ENCODE measurements at regions not wholly inside any gene's neighbourhood (a gene's known extent, or its start where the extent isn't known, plus 50 kb on each side); places are given as distances from the start of the nearest gene placed in this dataset.
A peak's percentile ranks its signal among the peaks of the same experiment; 100 is the strongest.

DNA sequence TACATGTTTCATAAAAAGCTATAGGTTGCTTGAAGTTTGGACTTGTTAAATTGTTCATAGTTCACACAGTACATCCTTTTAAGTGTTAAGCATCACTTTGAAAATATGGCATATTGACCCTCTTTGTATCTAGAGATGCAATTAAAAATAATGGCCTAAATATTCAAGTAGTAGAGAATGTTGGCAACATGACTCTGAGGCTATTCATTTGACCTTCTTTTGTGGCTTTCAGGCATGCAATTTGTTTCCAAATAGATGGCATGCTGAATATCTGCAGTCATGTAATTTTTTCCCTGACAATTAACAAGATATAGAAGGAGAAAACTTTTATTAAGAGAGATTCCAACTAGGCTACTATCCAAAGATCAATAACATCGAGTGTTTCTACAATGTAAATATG, 230.5 kb upstream of the ZRANB2 start:
- Histone ChIP-seq H4K5ac (ENCODE audit: low read length) (no peak overlapping the region), H3K27ac (ENCODE audit: low read depth, low read length) (no peak overlapping the region), H3K79me1 (ENCODE audit: low read length) (no peaks in the 10 kb centered on the region), H3K56ac (ENCODE audit: low read length) (no peak overlapping the region), H3K4me1 (ENCODE audit: control insufficient read depth, low read depth, low read length) (no peaks in the 10 kb centered on the region), H2AK5ac (ENCODE audit: low read length) (no peak overlapping the region), H2BK15ac (replicated peaks; ENCODE audit: low read depth) (no peak overlapping the region), H2BK120ac (ENCODE audit: low read depth, low read length) (no peak overlapping the region), H4K8ac (ENCODE audit: low read depth, low read length) (no peak overlapping the region), H2BK5ac (ENCODE audit: low read length) (no peak overlapping the region), H3K9ac (ENCODE audit: low read length) (no peak overlapping the region), H3K4me2 (ENCODE audit: low read length) (no peak overlapping the region), H3K4me3 (ENCODE audit: low read length) (no peak overlapping the region), H3K18ac (ENCODE audit: low read length) (no peak overlapping the region), H3K4ac (ENCODE audit: low read depth, low read length) (no peak overlapping the region), H3K36me3 (ENCODE audit: control insufficient read depth, insufficient read depth, low read length) (no peaks in the 10 kb centered on the region), H3K23ac (ENCODE audit: low read length) (no peak overlapping the region), H3K27me3 (ENCODE audit: insufficient read depth, low read length, poor library complexity) (no peaks in the 10 kb centered on the region), H3K79me2 (ENCODE audit: control insufficient read depth, insufficient read depth, low read length) (no peaks in the 10 kb centered on the region)
- DNase-seq = no peak
- WGBS (ENCODE audit: extremely low coverage, insufficient coverage, low lambda C conversion rate) = no CpG with 5 or more reads among the region's 1 CpG

DNA sequence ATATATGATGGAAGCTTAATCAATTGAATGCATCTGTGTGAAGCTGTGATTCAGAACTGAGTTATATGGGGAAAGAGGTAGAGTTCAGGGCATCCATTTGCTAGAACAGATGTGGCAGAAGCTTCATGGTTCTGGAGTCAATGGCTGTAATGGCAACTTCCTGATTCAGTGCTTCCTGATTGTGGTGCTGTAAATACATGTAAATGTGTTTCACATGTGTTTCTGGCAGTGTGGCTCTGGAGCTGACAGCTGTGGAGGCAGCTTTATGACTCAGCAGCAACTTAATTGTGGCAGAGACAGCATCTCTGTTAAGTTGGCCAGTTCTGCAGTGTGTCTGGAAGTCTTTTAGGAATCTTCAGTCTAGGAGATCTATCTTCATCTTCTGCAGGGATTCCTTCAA, 226.6 kb upstream of the ZRANB2 start:
- peak; percentile 42 for DNase-seq

DNA sequence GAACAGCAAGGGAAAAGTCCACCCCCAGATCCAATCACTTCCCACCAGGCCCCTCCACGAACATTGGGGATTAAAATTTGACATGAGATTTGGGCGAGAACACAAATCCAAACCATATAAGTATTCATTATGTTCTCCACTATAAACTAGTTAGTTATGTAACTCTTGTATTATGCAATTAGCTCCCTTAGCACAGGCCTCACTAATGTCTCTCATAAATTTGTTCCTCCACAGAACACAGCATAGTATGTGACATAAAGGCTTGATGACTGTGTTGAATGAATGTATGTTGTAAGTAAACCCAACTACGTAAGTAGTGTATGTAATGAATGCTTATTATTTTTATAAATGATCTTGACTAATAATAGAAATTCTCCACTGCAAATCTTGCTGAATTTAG, 223.3 kb upstream of the ZRANB2 start:
- H4K8ac ChIP-seq (ENCODE audit: low read depth, low read length) = no peak overlapping the region
- no peak overlapping the region for H2BK120ac ChIP-seq (ENCODE audit: low read depth, low read length)
- no peak overlapping the region for H3K9ac ChIP-seq (ENCODE audit: low read length)
- no CpG with 5 or more reads among the region's 3 CpGs for WGBS (ENCODE audit: extremely low coverage, insufficient coverage, low lambda C conversion rate)
- H2AK5ac ChIP-seq (ENCODE audit: low read length) = no peak overlapping the region
- no peak overlapping the region for H2BK15ac ChIP-seq (replicated peaks; ENCODE audit: low read depth)
- no peak overlapping the region for H3K56ac ChIP-seq (ENCODE audit: low read length)
- H3K4me3 ChIP-seq (ENCODE audit: low read length) = no peak overlapping the region
- H3K79me2 ChIP-seq (ENCODE audit: control insufficient read depth, insufficient read depth, low read length) = no peaks in the 10 kb centered on the region
- H3K18ac ChIP-seq (ENCODE audit: low read length) = no peak overlapping the region
- no peaks in the 10 kb centered on the region for H3K79me1 ChIP-seq (ENCODE audit: low read length)
- H3K4me1 ChIP-seq (ENCODE audit: control insufficient read depth, low read depth, low read length) = no peaks in the 10 kb centered on the region
- no peak overlapping the region for H3K23ac ChIP-seq (ENCODE audit: low read length)
- no peak overlapping the region for H4K5ac ChIP-seq (ENCODE audit: low read length)
- no peak overlapping the region for H3K4ac ChIP-seq (ENCODE audit: low read depth, low read length)
- H3K27ac ChIP-seq (ENCODE audit: low read depth, low read length) = no peak overlapping the region
- H3K4me2 ChIP-seq (ENCODE audit: low read length) = no peak overlapping the region
- H2BK5ac ChIP-seq (ENCODE audit: low read length) = no peak overlapping the region
- no peak for DNase-seq
- H3K36me3 ChIP-seq (ENCODE audit: control insufficient read depth, insufficient read depth, low read length) = no peaks in the 10 kb centered on the region
- no peaks in the 10 kb centered on the region for H3K27me3 ChIP-seq (ENCODE audit: insufficient read depth, low read length, poor library complexity)

More for the DNA sequence above, 226.6 kb upstream of the ZRANB2 start:
- no peak overlapping the region for H3K9ac ChIP-seq (ENCODE audit: low read length)
- H3K79me2 ChIP-seq (ENCODE audit: control insufficient read depth, insufficient read depth, low read length) = no peaks in the 10 kb centered on the region
- H2BK120ac ChIP-seq (ENCODE audit: low read depth, low read length) = no peak overlapping the region
- no peak overlapping the region for H3K4me2 ChIP-seq (ENCODE audit: low read length)
- H2BK5ac ChIP-seq (ENCODE audit: low read length) = no peak overlapping the region
- H3K4me3 ChIP-seq (ENCODE audit: low read length) = no peak overlapping the region
- no peaks in the 10 kb centered on the region for H3K79me1 ChIP-seq (ENCODE audit: low read length)
- no peaks in the 10 kb centered on the region for H3K36me3 ChIP-seq (ENCODE audit: control insufficient read depth, insufficient read depth, low read length)
- no peak overlapping the region for H3K23ac ChIP-seq (ENCODE audit: low read length)
- no peak overlapping the region for H2BK15ac ChIP-seq (replicated peaks; ENCODE audit: low read depth)
- no peak overlapping the region for H3K27ac ChIP-seq (ENCODE audit: low read depth, low read length)
- H2AK5ac ChIP-seq (ENCODE audit: low read length) = no peak overlapping the region
- no peaks in the 10 kb centered on the region for H3K4me1 ChIP-seq (ENCODE audit: control insufficient read depth, low read depth, low read length)
- no peak overlapping the region for H3K18ac ChIP-seq (ENCODE audit: low read length)
- H4K5ac ChIP-seq (ENCODE audit: low read length) = no peak overlapping the region
- no peak overlapping the region for H3K4ac ChIP-seq (ENCODE audit: low read depth, low read length)
- no peaks in the 10 kb centered on the region for H3K27me3 ChIP-seq (ENCODE audit: insufficient read depth, low read length, poor library complexity)
- no peak overlapping the region for H3K56ac ChIP-seq (ENCODE audit: low read length)
- H4K8ac ChIP-seq (ENCODE audit: low read depth, low read length) = no peak overlapping the region

- Histone ChIP-seq H2BK120ac (ENCODE audit: low read depth, low read length) (no peak overlapping the region), H3K4me1 (ENCODE audit: control insufficient read depth, low read depth, low read length) (no peaks in the 10 kb centered on the region), H4K5ac (ENCODE audit: low read length) (no peak overlapping the region), H4K8ac (ENCODE audit: low read depth, low read length) (no peak overlapping the region), H3K4me3 (ENCODE audit: low read length) (no peak overlapping the region), H3K9ac (ENCODE audit: low read length) (no peak overlapping the region), H3K56ac (ENCODE audit: low read length) (no peak overlapping the region), H3K4me2 (ENCODE audit: low read length) (no peak overlapping the region), H3K18ac (ENCODE audit: low read length) (no peak overlapping the region), H3K79me1 (ENCODE audit: low read length) (no peaks in the 10 kb centered on the region), H2BK15ac (replicated peaks; ENCODE audit: low read depth) (no peak overlapping the region), H2BK5ac (ENCODE audit: low read length) (no peak overlapping the region), H3K27me3 (ENCODE audit: insufficient read depth, low read length, poor library complexity) (no peaks in the 10 kb centered on the region), H3K79me2 (ENCODE audit: control insufficient read depth, insufficient read depth, low read length) (no peaks in the 10 kb centered on the region), H2AK5ac (ENCODE audit: low read length) (no peak overlapping the region), H3K36me3 (ENCODE audit: control insufficient read depth, insufficient read depth, low read length) (no peaks in the 10 kb centered on the region), H3K27ac (ENCODE audit: low read depth, low read length) (no peak overlapping the region), H3K23ac (ENCODE audit: low read length) (no peak overlapping the region), H3K4ac (ENCODE audit: low read depth, low read length) (no peak overlapping the region)
- DNase-seq = no peak
- WGBS (ENCODE audit: extremely low coverage, insufficient coverage, low lambda C conversion rate) = no CpG with 5 or more reads among the region's 4 CpGs
Observed at GRCh38 chr1:71303617-71304041, 222.8 kb upstream of the ZRANB2 start.

GRCh38 chr1:71298633-71299032, 217.8 kb upstream of the ZRANB2 start:
- no peaks in the 10 kb centered on the region for H3K36me3 ChIP-seq (ENCODE audit: control insufficient read depth, insufficient read depth, low read length)
- no peak overlapping the region for H3K4ac ChIP-seq (ENCODE audit: low read depth, low read length)
- no peak overlapping the region for H3K4me2 ChIP-seq (ENCODE audit: low read length)
- H3K4me3 ChIP-seq (ENCODE audit: low read length) = no peak overlapping the region
- H3K79me1 ChIP-seq (ENCODE audit: low read length) = no peaks in the 10 kb centered on the region
- H3K4me1 ChIP-seq (ENCODE audit: control insufficient read depth, low read depth, low read length) = no peaks in the 10 kb centered on the region
- no peak overlapping the region for H3K27ac ChIP-seq (ENCODE audit: low read depth, low read length)
- no peak overlapping the region for H2BK15ac ChIP-seq (replicated peaks; ENCODE audit: low read depth)
- DNase-seq = no peak
- no peaks in the 10 kb centered on the region for H3K27me3 ChIP-seq (ENCODE audit: insufficient read depth, low read length, poor library complexity)
- no peak overlapping the region for H2AK5ac ChIP-seq (ENCODE audit: low read length)
- no peak overlapping the region for H2BK5ac ChIP-seq (ENCODE audit: low read length)
- no peak overlapping the region for H4K8ac ChIP-seq (ENCODE audit: low read depth, low read length)
- no peak overlapping the region for H3K23ac ChIP-seq (ENCODE audit: low read length)
- no peak overlapping the region for H3K18ac ChIP-seq (ENCODE audit: low read length)
- H4K5ac ChIP-seq (ENCODE audit: low read length) = no peak overlapping the region
- no peak overlapping the region for H2BK120ac ChIP-seq (ENCODE audit: low read depth, low read length)
- H3K56ac ChIP-seq (ENCODE audit: low read length) = no peak overlapping the region
- no peaks in the 10 kb centered on the region for H3K79me2 ChIP-seq (ENCODE audit: control insufficient read depth, insufficient read depth, low read length)
- WGBS (ENCODE audit: extremely low coverage, insufficient coverage, low lambda C conversion rate) = no CpG with 5 or more reads among the region's 2 CpGs
- no peak overlapping the region for H3K9ac ChIP-seq (ENCODE audit: low read length)

DNA sequence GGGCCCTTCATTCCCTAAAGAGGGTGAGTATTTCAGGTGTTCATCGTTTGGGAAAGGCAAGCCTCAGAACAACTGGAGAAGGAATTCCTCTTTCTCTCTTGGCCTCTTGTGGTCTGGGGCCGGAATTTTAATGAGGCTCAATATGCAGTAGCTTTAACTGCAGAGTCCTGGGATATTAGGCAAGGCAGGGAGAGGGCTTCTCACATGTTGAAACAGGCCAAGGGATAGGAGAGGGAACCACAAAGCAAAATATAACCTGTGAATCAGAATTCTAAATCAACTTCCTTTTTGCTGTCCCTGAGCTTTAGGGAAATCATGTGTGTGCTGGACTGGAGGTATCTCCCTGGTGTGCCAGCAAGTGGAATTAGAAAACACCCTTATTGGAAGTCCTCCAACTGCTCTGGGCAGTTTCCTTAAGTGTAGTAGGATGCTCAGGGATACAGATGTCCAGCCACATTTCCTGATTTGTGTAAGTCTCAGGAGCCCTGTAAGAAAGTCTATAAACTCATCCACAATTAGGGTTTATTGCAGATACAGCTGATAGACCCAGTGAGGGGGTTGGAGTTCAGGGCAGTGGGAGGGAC, 215.8 kb upstream of the ZRANB2 start:
- no peak for DNase-seq
- no peak overlapping the region for H3K4me3 ChIP-seq (ENCODE audit: low read length)
- H3K9ac ChIP-seq (ENCODE audit: low read length) = no peak overlapping the region
- H3K4me2 ChIP-seq (ENCODE audit: low read length) = no peak overlapping the region
- no CpG with 5 or more reads among the region's 2 CpGs for WGBS (ENCODE audit: extremely low coverage, insufficient coverage, low lambda C conversion rate)
- no peak overlapping the region for H4K8ac ChIP-seq (ENCODE audit: low read depth, low read length)
- no peak overlapping the region for H3K4ac ChIP-seq (ENCODE audit: low read depth, low read length)
- no peaks in the 10 kb centered on the region for H3K36me3 ChIP-seq (ENCODE audit: control insufficient read depth, insufficient read depth, low read length)
- no peaks in the 10 kb centered on the region for H3K79me1 ChIP-seq (ENCODE audit: low read length)
- no peaks in the 10 kb centered on the region for H3K4me1 ChIP-seq (ENCODE audit: control insufficient read depth, low read depth, low read length)
- no peak overlapping the region for H2AK5ac ChIP-seq (ENCODE audit: low read length)
- no peaks in the 10 kb centered on the region for H3K79me2 ChIP-seq (ENCODE audit: control insufficient read depth, insufficient read depth, low read length)
- no peak overlapping the region for H4K5ac ChIP-seq (ENCODE audit: low read length)
- H3K56ac ChIP-seq (ENCODE audit: low read length) = no peak overlapping the region
- H3K18ac ChIP-seq (ENCODE audit: low read length) = no peak overlapping the region
- no peaks in the 10 kb centered on the region for H3K27me3 ChIP-seq (ENCODE audit: insufficient read depth, low read length, poor library complexity)
- H3K27ac ChIP-seq (ENCODE audit: low read depth, low read length) = no peak overlapping the region
- H2BK120ac ChIP-seq (ENCODE audit: low read depth, low read length) = no peak overlapping the region
- H2BK5ac ChIP-seq (ENCODE audit: low read length) = no peak overlapping the region
- no peak overlapping the region for H2BK15ac ChIP-seq (replicated peaks; ENCODE audit: low read depth)
- H3K23ac ChIP-seq (ENCODE audit: low read length) = no peak overlapping the region

Measured in mesendoderm (in vitro differentiated cells).